ENCODE measurements at regions not wholly inside any gene's neighbourhood (a gene's known extent, or its start where the extent isn't known, plus 50 kb on each side); places are given as distances from the start of the nearest gene placed in this dataset.
"Not testable (repeated sequence)": the region's sequence is repeated elsewhere in the genome, so short reads cannot be mapped to it uniquely, and the experiment has no call there.

DNA sequence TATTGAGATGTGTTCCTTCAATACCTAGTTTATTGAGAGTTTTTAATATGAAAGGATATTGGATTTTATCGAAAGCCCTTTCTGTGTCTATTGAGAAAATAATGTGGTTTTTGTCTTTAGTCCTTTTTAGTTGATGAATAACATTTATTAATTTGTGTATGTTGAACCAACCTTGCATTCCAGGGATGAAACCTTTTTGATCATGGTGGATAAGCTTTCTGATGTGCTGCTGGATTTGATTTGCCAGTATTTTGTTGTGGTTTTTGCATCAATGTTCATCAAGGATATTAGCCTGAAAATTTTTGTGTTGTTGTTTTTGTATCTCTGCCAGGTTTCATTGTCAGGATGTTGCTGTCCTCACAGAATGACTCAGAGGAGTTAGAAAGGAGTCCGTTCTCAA is 1710.4 kb downstream of the SUCLG1 start:
- no peak for DNase-seq (ENCODE audit: extremely low spot score, insufficient read length, low read depth)
- FAIRE-seq, result no peak

DNA sequence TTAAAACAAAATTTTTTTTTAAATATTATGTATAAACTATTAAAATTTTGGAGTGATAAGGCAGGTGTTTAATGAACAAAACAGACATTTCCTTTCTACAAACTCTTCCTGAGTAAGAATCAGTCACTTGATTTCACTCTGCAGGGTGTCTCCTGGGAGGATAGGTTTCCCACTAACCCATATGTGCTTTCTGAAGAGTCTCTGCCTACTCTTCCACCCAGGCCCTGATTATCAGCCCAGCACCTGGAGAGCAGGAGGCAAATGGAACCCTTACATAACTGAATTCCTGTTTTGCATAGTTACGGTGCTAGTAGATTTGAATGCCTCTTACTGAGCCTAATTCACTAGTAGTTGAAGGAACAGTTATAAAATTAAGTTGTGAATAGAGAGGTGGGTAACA is 1718.6 kb downstream of the SUCLG1 start:
- DNase-seq (ENCODE audit: extremely low spot score, insufficient read length, low read depth), result no peak
- FAIRE-seq, result no peak

- not testable (repeated sequence) for FAIRE-seq; DNase-seq (ENCODE audit: extremely low spot score, insufficient read length, low read depth)
These were observed 1721.1 kb downstream of the SUCLG1 start for GRCh38 chr2:82737965-82738364.

- DNase-seq (ENCODE audit: extremely low spot score, insufficient read length, low read depth), result no peak
- FAIRE-seq, result no peak
These were observed 1723.7 kb downstream of the SUCLG1 start for GRCh38 chr2:82735336-82735735.

GRCh38 chr2:82731824-82732223 is 1727.3 kb downstream of the SUCLG1 start:
- no peak for FAIRE-seq
- DNase-seq (ENCODE audit: extremely low spot score, insufficient read length, low read depth), result no peak

- DNase-seq (ENCODE audit: extremely low spot score, insufficient read length, low read depth), result no peak
- no peak for FAIRE-seq
These were observed 1728.3 kb downstream of the SUCLG1 start for GRCh38 chr2:82730811-82731210.

- no peak for FAIRE-seq
- no peak for DNase-seq (ENCODE audit: extremely low spot score, insufficient read length, low read depth)
These were observed 1731.0 kb downstream of the SUCLG1 start for GRCh38 chr2:82728090-82728489.

GRCh38 chr2:82708681-82709080 is 1750.4 kb downstream of the SUCLG1 start:
- FAIRE-seq (no peak), DNase-seq (ENCODE audit: extremely low spot score, insufficient read length, low read depth) (no peak)

- FAIRE-seq (no peak), DNase-seq (ENCODE audit: extremely low spot score, insufficient read length, low read depth) (no peak)
These were observed 1761.8 kb downstream of the SUCLG1 start for GRCh38 chr2:82697231-82697630.

DNA sequence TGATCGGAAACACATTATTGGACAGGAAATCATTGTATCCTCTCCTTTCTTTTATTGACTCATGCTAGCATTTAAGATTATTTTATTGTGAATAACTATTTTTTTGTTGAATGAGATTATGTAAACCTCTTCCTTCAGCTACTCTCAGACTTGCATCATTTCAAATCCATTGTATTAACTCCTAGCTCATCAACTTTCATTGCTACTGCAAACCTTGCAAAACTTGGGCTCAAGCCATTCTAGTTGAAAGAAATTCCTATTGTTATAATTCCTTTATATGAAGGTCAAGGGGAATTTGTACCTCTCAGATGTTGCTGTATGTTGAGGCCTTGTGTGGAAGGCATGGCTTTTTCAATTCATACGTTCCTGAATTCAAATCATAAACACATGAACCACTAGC is 1764.6 kb downstream of the SUCLG1 start:
- FAIRE-seq, result no peak
- DNase-seq (ENCODE audit: extremely low spot score, insufficient read length, low read depth), result no peak

DNA sequence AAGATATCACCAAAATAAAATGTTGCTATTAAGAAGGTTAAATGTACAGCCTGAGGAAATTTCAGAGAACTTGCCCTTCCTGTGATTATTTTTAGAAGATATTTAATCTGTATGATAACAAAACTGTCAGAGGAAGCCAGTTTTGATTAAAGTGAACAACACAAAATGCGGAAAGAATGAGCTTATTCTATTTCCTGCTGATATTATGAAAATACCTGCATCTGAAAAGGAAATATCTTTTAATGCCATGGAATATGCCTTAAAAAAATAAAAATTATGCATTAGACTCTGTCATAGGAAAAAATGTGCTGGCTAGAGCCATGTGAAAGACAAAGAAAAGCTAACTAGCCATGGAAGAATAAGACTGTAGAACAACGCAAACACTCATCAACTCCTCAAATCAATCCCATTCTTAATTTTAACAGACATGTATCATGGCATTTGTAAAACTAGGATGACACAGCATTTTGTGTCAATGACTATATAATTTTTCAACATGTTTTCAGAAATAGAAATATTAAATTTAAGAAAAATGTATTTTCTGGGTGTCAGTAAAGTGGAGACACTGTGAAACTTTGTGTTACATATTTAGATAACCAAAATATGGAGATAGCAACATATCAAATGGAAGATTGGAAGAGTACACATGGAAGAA is 1768.2 kb downstream of the SUCLG1 start:
- no peak for DNase-seq (ENCODE audit: extremely low spot score, insufficient read length, low read depth)
- no peak for FAIRE-seq

- no peak for DNase-seq (ENCODE audit: extremely low spot score, insufficient read length, low read depth)
- FAIRE-seq, result no peak
These were observed 1783.9 kb downstream of the SUCLG1 start for GRCh38 chr2:82675186-82675585.

DNA sequence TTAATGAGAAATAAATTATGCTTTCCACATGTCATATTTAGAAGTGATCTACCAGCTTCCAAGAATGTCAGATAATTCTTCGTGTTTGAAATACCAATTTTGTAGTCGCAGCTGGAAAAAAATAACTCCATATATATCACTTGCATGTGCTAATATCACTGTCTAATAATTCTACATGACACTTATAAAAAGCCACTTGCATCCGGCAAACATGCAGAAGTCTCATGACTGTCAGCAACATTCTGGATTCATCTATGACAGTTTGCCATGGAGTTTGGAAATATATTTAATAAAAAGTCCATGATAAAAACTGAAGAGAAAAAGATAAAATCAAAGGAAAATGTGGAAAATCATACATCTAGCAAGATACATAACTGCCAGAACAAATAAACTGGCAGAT is 1784.4 kb downstream of the SUCLG1 start:
- DNase-seq (ENCODE audit: extremely low spot score, insufficient read length, low read depth) (no peak), FAIRE-seq (no peak)

DNA sequence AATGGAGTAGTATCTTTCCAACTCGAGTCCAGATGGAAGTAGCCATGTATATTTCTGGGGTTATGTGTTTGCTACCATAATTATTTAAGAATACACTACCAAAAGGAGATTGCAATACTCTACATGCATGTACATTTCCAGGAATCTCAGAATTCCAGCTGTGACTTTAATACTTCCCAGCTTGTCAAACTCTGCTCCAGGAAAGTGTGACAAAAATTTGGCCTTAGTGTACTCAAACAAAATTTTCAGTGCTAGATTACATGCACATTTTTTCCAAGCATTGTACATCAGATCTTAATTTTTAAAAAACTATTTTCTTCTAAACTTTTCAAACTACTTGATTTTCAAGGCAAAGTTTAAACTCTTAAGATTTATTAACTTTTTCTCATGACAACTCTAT is 1791.6 kb downstream of the SUCLG1 start:
- FAIRE-seq, result no peak
- no peak for DNase-seq (ENCODE audit: extremely low spot score, insufficient read length, low read depth)

DNA sequence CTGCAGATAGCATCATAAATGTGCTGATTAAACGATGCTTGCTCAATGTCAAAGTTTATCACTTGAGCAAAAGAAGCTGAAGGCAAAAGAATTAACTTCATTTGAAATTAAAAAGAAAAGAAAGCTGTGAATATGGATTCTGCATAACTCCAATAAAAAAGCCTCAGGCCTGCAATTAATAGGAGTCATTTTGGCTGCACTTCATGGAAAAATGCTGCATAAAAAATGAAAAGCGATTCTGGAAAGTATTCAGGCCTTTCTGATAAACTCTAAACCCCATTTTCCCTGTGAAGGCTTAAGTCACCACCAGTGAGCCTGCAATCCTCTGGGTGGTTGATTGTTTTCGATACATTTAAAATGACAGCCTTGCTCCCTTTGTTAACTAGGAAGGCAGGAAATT is 1793.4 kb downstream of the SUCLG1 start:
- DNase-seq (ENCODE audit: extremely low spot score, insufficient read length, low read depth) (no peak), FAIRE-seq (no peak)

DNA sequence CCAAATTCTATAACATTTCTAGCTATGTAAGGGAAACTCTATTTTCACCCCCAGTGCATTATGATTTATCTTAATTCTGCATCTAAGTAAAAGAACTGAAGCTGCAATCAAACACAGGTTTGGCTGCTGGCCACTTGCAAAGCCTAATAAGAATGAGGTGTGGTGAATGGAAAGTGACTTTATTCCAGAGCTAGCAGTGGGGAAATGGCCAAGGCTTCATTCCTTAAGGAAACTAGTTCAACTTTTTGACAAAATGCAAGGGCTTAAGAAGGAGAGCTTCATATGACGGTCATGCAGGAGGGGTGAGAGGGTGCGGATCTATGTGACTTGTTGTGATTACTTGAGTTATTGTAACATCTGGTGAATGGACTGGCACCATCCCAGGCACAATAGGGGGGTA is 1802.0 kb downstream of the SUCLG1 start:
- FAIRE-seq (no peak), DNase-seq (ENCODE audit: extremely low spot score, insufficient read length, low read depth) (no peak)

GRCh38 chr2:82656420-82656819 is 1802.7 kb downstream of the SUCLG1 start:
- no peak for FAIRE-seq
- DNase-seq (ENCODE audit: extremely low spot score, insufficient read length, low read depth), result no peak

GRCh38 chr2:82652117-82652516 is 1807.0 kb downstream of the SUCLG1 start:
- DNase-seq (ENCODE audit: extremely low spot score, insufficient read length, low read depth) (no peak), FAIRE-seq (no peak)

DNA sequence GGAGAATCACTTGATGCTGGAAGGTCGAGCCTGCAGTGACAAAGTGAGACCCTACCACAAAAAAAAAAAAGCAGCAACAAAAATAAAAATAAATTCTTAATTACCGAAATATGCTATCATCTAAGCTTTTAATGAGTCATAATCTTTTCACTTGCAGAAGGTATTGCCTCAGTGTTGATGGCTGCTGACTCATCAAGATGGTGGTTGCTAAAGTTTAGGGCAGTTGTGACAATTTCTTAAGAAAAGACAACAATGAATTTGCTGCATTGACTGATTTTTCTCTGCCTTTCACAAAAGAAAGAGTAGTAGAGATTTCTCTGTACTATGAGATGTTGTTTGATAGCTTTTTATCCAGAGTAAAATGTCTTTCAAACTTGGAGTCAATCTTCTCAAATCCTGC is 1809.0 kb downstream of the SUCLG1 start:
- FAIRE-seq (no peak), DNase-seq (ENCODE audit: extremely low spot score, insufficient read length, low read depth) (no peak)

GRCh38 chr2:82641598-82642180 is 1817.4 kb downstream of the SUCLG1 start:
- FAIRE-seq, result no peak
- no peak for DNase-seq (ENCODE audit: extremely low spot score, insufficient read length, low read depth)

- no peak for FAIRE-seq
- no peak for DNase-seq (ENCODE audit: extremely low spot score, insufficient read length, low read depth)
These were observed 1822.6 kb downstream of the SUCLG1 start for GRCh38 chr2:82636402-82637020.

- DNase-seq (ENCODE audit: extremely low spot score, insufficient read length, low read depth) (no peak), FAIRE-seq (no peak)
These were observed 1860.1 kb downstream of the SUCLG1 start for GRCh38 chr2:82599021-82599420.

Measured in GM18507 (cell line).